ENCODE measurements at regions not wholly inside any gene's neighbourhood (a gene's known extent, or its start where the extent isn't known, plus 50 kb on each side); places are given as distances from the start of the nearest gene placed in this dataset.

DNA sequence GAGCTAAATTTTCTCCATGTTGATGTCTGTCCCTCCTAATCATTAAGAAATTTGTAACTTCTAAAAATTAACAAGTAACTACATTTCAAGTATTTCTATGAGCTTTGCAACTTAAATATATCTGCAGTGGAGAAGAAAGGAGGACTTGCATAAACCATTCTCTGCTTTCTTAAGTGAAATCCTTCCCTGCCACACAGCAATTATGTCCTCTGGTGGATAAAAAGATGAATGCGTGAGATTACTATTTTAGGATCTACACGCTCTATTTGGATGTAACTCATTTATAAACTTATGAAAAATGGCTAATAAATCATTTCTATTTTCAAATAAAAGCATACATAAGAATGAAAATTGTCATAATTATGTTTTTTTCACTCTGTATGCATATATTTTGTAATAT lies 338.0 kb upstream of the PTCHD4 start:
- no peak for TF ChIP-seq SUZ12 (IDR thresholded peaks at IDR 0.05; ENCODE audit: extremely low read depth, insufficient read depth, insufficient read length)
- TF ChIP-seq ZNF274 (IDR thresholded peaks at IDR 0.05; ENCODE audit: low read depth, low read length): no peak
- TF ChIP-seq YY1 (IDR thresholded peaks at IDR 0.05; ENCODE audit: insufficient read depth, insufficient read length): no peak

All from NT2/D1 (cell line).